NCI-H2107 treated with DMSO at 0.1 percent for 48 hours (cell line): ENCODE measurements at regions not wholly inside any gene's neighbourhood (a gene's known extent, or its start where the extent isn't known, plus 50 kb on each side); places are given as distances from the start of the nearest gene placed in this dataset.
"Not testable (repeated sequence)": the region's sequence is repeated elsewhere in the genome, so short reads cannot be mapped to it uniquely, and the experiment has no call there.

ENCODE experiments used
- DNase-seq: peaks from one replicate; lab custom pipeline; 2025; ENCODE audit not compliant: unreplicated experiment; lab: John Stamatoyannopoulos, UW

- DNase-seq = not testable (repeated sequence)
Measured at GRCh38 chr21:14009238-14009981, 201.3 kb downstream of the LIPI start.

- DNase-seq = not testable (repeated sequence)
Measured at GRCh38 chr21:14008436-14008835, 202.3 kb downstream of the LIPI start.

- DNase-seq = not testable (repeated sequence)
Measured at GRCh38 chr21:14008006-14008405, 202.7 kb downstream of the LIPI start.

GRCh38 chr21:14006144-14006543 is 204.6 kb downstream of the LIPI start:
- not testable (repeated sequence) for DNase-seq

- not testable (repeated sequence) for DNase-seq
Measured at GRCh38 chr21:13986996-13987958, 223.5 kb downstream of the LIPI start.

GRCh38 chr21:13985865-13986863 is 224.6 kb downstream of the LIPI start:
- DNase-seq = not testable (repeated sequence)

GRCh38 chr21:13985137-13985864 is 225.5 kb downstream of the LIPI start:
- DNase-seq = not testable (repeated sequence)

- not testable (repeated sequence) for DNase-seq
Measured at GRCh38 chr21:13984728-13985127, 226.0 kb downstream of the LIPI start.

- DNase-seq = not testable (repeated sequence)
Measured at GRCh38 chr21:13981176-13982087, 229.3 kb downstream of the LIPI start.

- DNase-seq = not testable (repeated sequence)
Measured at GRCh38 chr21:13980115-13980662, 230.6 kb downstream of the LIPI start.

- DNase-seq = not testable (repeated sequence)
Measured at GRCh38 chr21:13979608-13980007, 231.1 kb downstream of the LIPI start.

GRCh38 chr21:13974582-13974981 is 236.2 kb downstream of the LIPI start:
- not testable (repeated sequence) for DNase-seq

- DNase-seq = not testable (repeated sequence)
Measured at GRCh38 chr21:13969853-13970252, 240.9 kb downstream of the LIPI start.

- not testable (repeated sequence) for DNase-seq
Measured at GRCh38 chr21:13969002-13969401, 241.8 kb downstream of the LIPI start.

GRCh38 chr21:13963259-13963658 is 247.5 kb downstream of the LIPI start:
- DNase-seq = not testable (repeated sequence)

GRCh38 chr21:13937236-13937635 is 273.5 kb downstream of the LIPI start:
- DNase-seq = no peak

- not testable (repeated sequence) for DNase-seq
Measured at GRCh38 chr21:13936033-13936937, 274.5 kb downstream of the LIPI start.
